ENCODE measurements at regions not wholly inside any gene's neighbourhood (a gene's known extent, or its start where the extent isn't known, plus 50 kb on each side); places are given as distances from the start of the nearest gene placed in this dataset.

- TF ChIP-seq, protein P1, sequence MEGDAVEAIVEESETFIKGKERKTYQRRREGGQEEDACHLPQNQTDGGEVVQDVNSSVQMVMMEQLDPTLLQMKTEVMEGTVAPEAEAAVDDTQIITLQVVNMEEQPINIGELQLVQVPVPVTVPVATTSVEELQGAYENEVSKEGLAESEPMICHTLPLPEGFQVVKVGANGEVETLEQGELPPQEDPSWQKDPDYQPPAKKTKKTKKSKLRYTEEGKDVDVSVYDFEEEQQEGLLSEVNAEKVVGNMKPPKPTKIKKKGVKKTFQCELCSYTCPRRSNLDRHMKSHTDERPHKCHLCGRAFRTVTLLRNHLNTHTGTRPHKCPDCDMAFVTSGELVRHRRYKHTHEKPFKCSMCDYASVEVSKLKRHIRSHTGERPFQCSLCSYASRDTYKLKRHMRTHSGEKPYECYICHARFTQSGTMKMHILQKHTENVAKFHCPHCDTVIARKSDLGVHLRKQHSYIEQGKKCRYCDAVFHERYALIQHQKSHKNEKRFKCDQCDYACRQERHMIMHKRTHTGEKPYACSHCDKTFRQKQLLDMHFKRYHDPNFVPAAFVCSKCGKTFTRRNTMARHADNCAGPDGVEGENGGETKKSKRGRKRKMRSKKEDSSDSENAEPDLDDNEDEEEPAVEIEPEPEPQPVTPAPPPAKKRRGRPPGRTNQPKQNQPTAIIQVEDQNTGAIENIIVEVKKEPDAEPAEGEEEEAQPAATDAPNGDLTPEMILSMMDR (IDR thresholded peaks at IDR 0.05), result no peak
- 94 to 98% (median 97%) methylated on average over 6 of the region's 6 CpGs for WGBS, 3 donors
- Histone ChIP-seq H3K4me3 (no peak overlapping the region), H3K9me3 (no peaks in the 10 kb centered on the region), H3K27me3 (ENCODE audit: insufficient read depth in 3 of 3, low read length in 2 of 3) (no peaks in the 10 kb centered on the region), H3K27ac (no peak overlapping the region), H3K36me3 (ENCODE audit: insufficient read depth in 1 of 2, low read depth in 1 of 2) (no peaks in the 10 kb centered on the region), H3K4me1 (no peaks in the 10 kb centered on the region)
- ATAC-seq (no peak), DNase-seq (no peak)
- intact Hi-C loops (cut with DNase I), result no loop called here
These were observed 360.5 kb downstream of the KIF16B start for GRCh38 chr20:16212790-16213189.

- no peaks in the 10 kb centered on the region for H3K27me3 ChIP-seq (ENCODE audit: insufficient read depth in 3 of 3, low read length in 2 of 3)
- TF ChIP-seq, protein P1 (IDR thresholded peaks at IDR 0.05), result no peak
- no peak overlapping the region for H3K27ac ChIP-seq
- H3K36me3 ChIP-seq (ENCODE audit: insufficient read depth in 1 of 2, low read depth in 1 of 2), result no peaks in the 10 kb centered on the region
- H3K4me3 ChIP-seq, result no peak overlapping the region
- WGBS, 3 donors, result 75 to 87% (median 84%) methylated on average over 4 of the region's 4 CpGs
- DNase-seq (no peak), ATAC-seq (no peak)
- intact Hi-C loops (cut with DNase I), result no loop called here
- no peaks in the 10 kb centered on the region for H3K4me1 ChIP-seq
- H3K9me3 ChIP-seq, result no peaks in the 10 kb centered on the region
These were observed 363.3 kb downstream of the KIF16B start for GRCh38 chr20:16209951-16210361.

- TF ChIP-seq, protein P1 (IDR thresholded peaks at IDR 0.05), result no peak
- intact Hi-C loops (cut with DNase I), result no loop called here
- WGBS, 3 donors, result 81 to 89% (median 85%) methylated on average over 2 of the region's 2 CpGs
- DNase-seq, result no peak
- no peak overlapping the region for H3K4me3 ChIP-seq
- no peak overlapping the region for H3K27ac ChIP-seq
- no peaks in the 10 kb centered on the region for H3K9me3 ChIP-seq
- ATAC-seq, result no peak
- H3K36me3 ChIP-seq (ENCODE audit: insufficient read depth in 1 of 2, low read depth in 1 of 2), result no peaks in the 10 kb centered on the region
- H3K4me1 ChIP-seq, result no peaks in the 10 kb centered on the region
- H3K27me3 ChIP-seq (ENCODE audit: insufficient read depth in 3 of 3, low read length in 2 of 3), result no peaks in the 10 kb centered on the region
These were observed 363.9 kb downstream of the KIF16B start for GRCh38 chr20:16209357-16209756.

DNA sequence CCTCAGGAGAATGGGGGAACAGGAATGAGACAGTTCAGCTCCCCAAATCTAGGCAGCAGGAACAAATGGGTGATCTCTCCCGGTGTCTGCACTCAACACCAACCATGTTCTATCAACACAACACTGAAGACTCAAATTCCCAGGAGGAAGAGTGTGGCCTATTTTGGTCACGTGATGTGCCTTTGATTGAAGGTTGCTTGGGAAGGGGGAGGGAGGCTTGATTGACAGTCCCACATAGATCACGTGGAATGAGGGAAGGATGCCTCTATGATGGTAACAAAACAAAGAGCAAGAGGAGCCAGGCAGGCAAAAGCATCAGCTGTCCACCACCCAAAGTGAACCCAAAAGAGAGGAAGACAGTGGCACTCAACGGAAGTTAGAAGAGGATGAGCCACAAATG is 364.8 kb downstream of the KIF16B start:
- no peaks in the 10 kb centered on the region for H3K9me3 ChIP-seq
- 92 to 93% (median 93%) methylated on average over 4 of the region's 4 CpGs for WGBS, 3 donors
- no peaks in the 10 kb centered on the region for H3K27me3 ChIP-seq (ENCODE audit: insufficient read depth in 3 of 3, low read length in 2 of 3)
- no peak for ATAC-seq
- H3K4me3 ChIP-seq, result no peak overlapping the region
- TF ChIP-seq, protein P1 (IDR thresholded peaks at IDR 0.05), result no peak
- H3K4me1 ChIP-seq, result no peaks in the 10 kb centered on the region
- H3K36me3 ChIP-seq (ENCODE audit: insufficient read depth in 1 of 2, low read depth in 1 of 2), result no peaks in the 10 kb centered on the region
- intact Hi-C loops (cut with DNase I), result no loop called here
- H3K27ac ChIP-seq, result no peak overlapping the region
- no peak for DNase-seq

DNA sequence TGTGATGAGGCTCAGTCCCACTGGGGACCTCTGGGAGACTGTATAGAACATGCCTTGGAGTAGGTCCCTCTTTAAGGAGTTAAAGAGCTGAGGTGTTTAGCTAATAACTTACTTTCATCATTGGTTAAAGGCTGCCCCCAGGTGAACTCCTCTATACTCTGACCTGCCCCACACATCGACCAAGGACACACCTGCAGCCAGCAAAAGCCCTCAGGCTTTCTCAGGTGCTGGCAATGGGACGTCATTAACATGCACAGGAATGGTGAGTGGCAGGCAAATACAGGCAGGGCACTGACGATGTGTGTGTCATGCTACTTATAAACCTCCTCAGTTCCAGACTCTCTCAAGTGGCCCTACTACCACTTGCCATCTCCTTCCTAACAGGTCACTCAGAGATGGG is 366.4 kb downstream of the KIF16B start:
- intact Hi-C loops (cut with DNase I), result no loop called here
- Histone ChIP-seq H3K27ac (no peak overlapping the region), H3K9me3 (no peaks in the 10 kb centered on the region), H3K36me3 (ENCODE audit: insufficient read depth in 1 of 2, low read depth in 1 of 2) (no peaks in the 10 kb centered on the region), H3K27me3 (ENCODE audit: insufficient read depth in 3 of 3, low read length in 2 of 3) (no peaks in the 10 kb centered on the region), H3K4me3 (no peak overlapping the region), H3K4me1 (no peaks in the 10 kb centered on the region)
- ATAC-seq (no peak), DNase-seq (no peak)
- TF ChIP-seq, protein P1 (IDR thresholded peaks at IDR 0.05), result no peak
- WGBS, 3 donors, result 76 to 82% (median 80%) methylated on average over 3 of the region's 3 CpGs

Measured in psoas muscle (tissue), 7 donors.